ENCODE measurements at regions not wholly inside any gene's neighbourhood (a gene's known extent, or its start where the extent isn't known, plus 50 kb on each side); places are given as distances from the start of the nearest gene placed in this dataset.

- H3K4me3 ChIP-seq (replicated peaks; ENCODE audit: low read depth, low read length) = no peak overlapping the region
- no peak for TF ChIP-seq CTCF (IDR thresholded peaks at IDR 0.05; ENCODE audit: low read depth, low read length, missing control alignments)
- no peak for DNase-seq (ENCODE audit: extremely low read depth, low read depth)
These were observed 113.8 kb upstream of the CCDC54 start for GRCh38 chr3:107263269-107264021.

GRCh38 chr3:107264888-107265287 is 112.4 kb upstream of the CCDC54 start:
- no peak for TF ChIP-seq CTCF (IDR thresholded peaks at IDR 0.05; ENCODE audit: low read depth, low read length, missing control alignments)
- no peak overlapping the region for H3K4me3 ChIP-seq (replicated peaks; ENCODE audit: low read depth, low read length)
- no peak for DNase-seq (ENCODE audit: extremely low read depth, low read depth)

GRCh38 chr3:107265526-107265925 is 111.7 kb upstream of the CCDC54 start:
- TF ChIP-seq CTCF (IDR thresholded peaks at IDR 0.05; ENCODE audit: low read depth, low read length, missing control alignments) = no peak
- no peak for DNase-seq (ENCODE audit: extremely low read depth, low read depth)
- H3K4me3 ChIP-seq (replicated peaks; ENCODE audit: low read depth, low read length) = no peak overlapping the region

- H3K4me3 ChIP-seq (replicated peaks; ENCODE audit: low read depth, low read length) = no peak overlapping the region
- TF ChIP-seq CTCF (IDR thresholded peaks at IDR 0.05; ENCODE audit: low read depth, low read length, missing control alignments) = no peak
- no peak for DNase-seq (ENCODE audit: extremely low read depth, low read depth)
These were observed 108.8 kb upstream of the CCDC54 start for GRCh38 chr3:107268469-107268868.

- no peak overlapping the region for H3K4me3 ChIP-seq (replicated peaks; ENCODE audit: low read depth, low read length)
- no peak for TF ChIP-seq CTCF (IDR thresholded peaks at IDR 0.05; ENCODE audit: low read depth, low read length, missing control alignments)
- no peak for DNase-seq (ENCODE audit: extremely low read depth, low read depth)
These were observed 108.1 kb upstream of the CCDC54 start for GRCh38 chr3:107269136-107269535.

GRCh38 chr3:107271787-107272387 is 105.4 kb upstream of the CCDC54 start:
- peak; percentile 38 for TF ChIP-seq CTCF (IDR thresholded peaks at IDR 0.05; ENCODE audit: low read depth, low read length, missing control alignments)
- DNase-seq (ENCODE audit: extremely low read depth, low read depth) = peak; percentile 5
- H3K4me3 ChIP-seq (replicated peaks; ENCODE audit: low read depth, low read length) = no peak overlapping the region

Data from HFF-Myc (cell line).